ENCODE measurements at regions not wholly inside any gene's neighbourhood (a gene's known extent, or its start where the extent isn't known, plus 50 kb on each side); places are given as distances from the start of the nearest gene placed in this dataset.

GRCh38 chr16:5323284-5324141, 225.9 kb upstream of the EEF2KMT start:
- TF ChIP-seq CTCF (IDR thresholded peaks at IDR 0.05) (no peak), POLR2A (IDR thresholded peaks at IDR 0.05) (no peak)

All from heart left ventricle (tissue), 13 donors.